Endothelial cell of umbilical vein (primary cell): ENCODE measurements at regions not wholly inside any gene's neighbourhood (a gene's known extent, or its start where the extent isn't known, plus 50 kb on each side); places are given as distances from the start of the nearest gene placed in this dataset.

Experiments used
- CTCF ChIP-seq, 2 donors: IDR thresholded peaks; 1 replicate in 1 of 2; 2 replicates in 1 of 2; pipeline ENCODE4 v1.5.1; 2011; ENCODE audit warnings: low read length in 2 of 2, mild to moderate bottlenecking in 2 of 2, moderate library complexity in 2 of 2, control low read depth in 1 of 2, inconsistent platforms in 1 of 2, low read depth in 1 of 2; ENCODE audit not compliant: insufficient read depth in 1 of 2; ENCODE audit errors: extremely low read depth in 1 of 2
- EZH2 ChIP-seq: IDR thresholded peaks from 2 replicates; pipeline ENCODE4 v1.6.1; 2012; ENCODE audit warnings: borderline replicate concordance, low read depth, mild to moderate bottlenecking, moderate library complexity, low read length, inconsistent platforms; ENCODE audit not compliant: severe bottlenecking
- FOS ChIP-seq: IDR thresholded peaks from 2 replicates; pipeline ENCODE4 v1.6.1; 2011; ENCODE audit warnings: mild to moderate bottlenecking, low read length, moderate library complexity, borderline replicate concordance; ENCODE audit not compliant: insufficient read depth
- JUN ChIP-seq: IDR thresholded peaks from 2 replicates; pipeline ENCODE4 v1.6.1; 2011; ENCODE audit warnings: borderline replicate concordance, low read depth; ENCODE audit not compliant: insufficient read length, insufficient read depth
- MYC ChIP-seq: IDR thresholded peaks from one replicate; pipeline ENCODE4 v1.6.1; 2011; ENCODE audit warnings: mild to moderate bottlenecking, low read depth, low read length
- POLR2A ChIP-seq: IDR thresholded peaks from 2 replicates; pipeline ENCODE4 v1.6.1; 2012; ENCODE audit warnings: low read depth, mild to moderate bottlenecking, control low read depth, low read length
- POLR2AphosphoS5 ChIP-seq: IDR thresholded peaks from 2 replicates; pipeline ENCODE4 v1.6.1; 2012; ENCODE audit warnings: low read depth, mild to moderate bottlenecking, control low read depth, low read length, moderate library complexity; ENCODE audit not compliant: insufficient read depth
- TF ChIP-seq, protein P1 (sequence below): IDR thresholded peaks from 2 replicates; pipeline ENCODE4 v1.6.1; 2011; ENCODE audit not compliant: insufficient read depth, insufficient read length

DNA sequence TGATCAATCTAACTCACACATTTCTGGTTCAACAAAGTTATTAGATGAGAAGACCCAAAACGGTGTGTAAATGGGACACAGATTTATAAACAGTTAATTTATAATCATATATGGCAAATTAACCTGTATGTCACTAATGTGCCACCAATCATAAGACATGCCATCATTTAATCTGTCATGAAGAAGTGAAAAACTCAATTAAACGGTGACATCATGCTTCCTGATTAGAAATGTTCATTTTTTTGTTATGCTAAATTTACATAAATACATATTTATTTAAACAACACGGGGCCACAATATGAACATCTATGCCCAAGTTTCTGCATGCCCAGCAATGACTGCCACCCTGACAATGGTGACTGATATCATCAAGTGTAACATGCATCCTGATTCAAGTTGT, 164.1 kb upstream of the EEA1 start:
- TF ChIP-seq CTCF (IDR thresholded peaks at IDR 0.05; ENCODE audit: extremely low read depth in 1 of 2, insufficient read depth in 1 of 2, low read depth in 1 of 2, low read length in 2 of 2) = no peak
- no peak for TF ChIP-seq POLR2A
- TF ChIP-seq, protein P1, sequence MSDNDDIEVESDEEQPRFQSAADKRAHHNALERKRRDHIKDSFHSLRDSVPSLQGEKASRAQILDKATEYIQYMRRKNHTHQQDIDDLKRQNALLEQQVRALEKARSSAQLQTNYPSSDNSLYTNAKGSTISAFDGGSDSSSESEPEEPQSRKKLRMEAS = no peak
- TF ChIP-seq POLR2AphosphoS5 = no peak
- no peak for TF ChIP-seq EZH2
- TF ChIP-seq MYC = no peak
- TF ChIP-seq JUN = no peak
- no peak for TF ChIP-seq FOS
